H1 (cell line): ENCODE measurements at regions not wholly inside any gene's neighbourhood (a gene's known extent, or its start where the extent isn't known, plus 50 kb on each side); places are given as distances from the start of the nearest gene placed in this dataset.
A peak's percentile ranks its signal among the peaks of the same experiment; 100 is the strongest.

Experiments used
- CTCF ChIA-PET: fragments of 300-600 bp; sonication (Branson Sonifier 250); formaldehyde crosslinking; loops from one replicate; lab custom pipeline; 2021; ENCODE audit not compliant: partially characterized antibody; lab: Charles Lee
- POLR2A ChIA-PET: fragments of 300-600 bp; sonication (Branson Sonifier 250); formaldehyde crosslinking; loops from one replicate; lab custom pipeline; 2021; ENCODE audit warnings: inconsistent platforms; ENCODE audit not compliant: partially characterized antibody; lab: Charles Lee
- DNase-seq, 2 experiments: peaks; one replicate each; pipeline versions ENCODE4 v3.0.0 to v3.0.0-alpha.2; 2010 to 2022; ENCODE audit warnings: low spot score in 2 of 2, low read depth in 1 of 2, mixed read lengths in 1 of 2
- FAIRE-seq: peaks from 2 replicates; lab custom pipeline; 2011; peaks lifted over from hg19 to GRCh38; lab: Jason Lieb, UNC
- H2AFZ ChIP-seq: 2 replicates; pipeline ENCODE4 v1.8.1; 2012; ENCODE audit warnings: low read length, inconsistent platforms
- H2AK5ac ChIP-seq: 2 replicates; pipeline ENCODE4 v1.6.1; 2013; ENCODE audit warnings: low read depth, low read length
- H2BK120ac ChIP-seq: replicated peaks from 2 replicates; pipeline ENCODE3; 2013; ENCODE audit warnings: low read depth, low read length, inconsistent platforms
- H2BK12ac ChIP-seq: 2 replicates; pipeline ENCODE4 v1.6.1; 2013; ENCODE audit warnings: low read depth, low read length
- H2BK15ac ChIP-seq: 2 replicates; pipeline ENCODE4 v1.6.1; 2013; ENCODE audit warnings: low read length
- H2BK20ac ChIP-seq: 2 replicates; pipeline ENCODE4 v1.6.1; 2013; ENCODE audit warnings: low read length
- H2BK5ac ChIP-seq: 2 replicates; pipeline ENCODE4 v1.6.1; 2013; ENCODE audit warnings: low read depth, low read length
- H3K14ac ChIP-seq: 2 replicates; pipeline ENCODE4 v1.6.1; 2013; ENCODE audit warnings: inconsistent platforms; ENCODE audit not compliant: insufficient read length
- H3K18ac ChIP-seq: 2 replicates; pipeline ENCODE4 v1.6.1; 2013; ENCODE audit warnings: low read length; ENCODE audit errors: extremely low read depth
- H3K23ac ChIP-seq: 2 replicates; pipeline ENCODE4 v1.6.1; 2013; ENCODE audit warnings: inconsistent platforms; ENCODE audit not compliant: insufficient read length
- H3K23me2 ChIP-seq: 2 replicates; pipeline ENCODE4 v1.6.1; 2013; ENCODE audit warnings: low read depth, low read length
- H3K27ac ChIP-seq: 2 replicates; pipeline ENCODE4 v1.6.1; 2011; ENCODE audit warnings: low read depth, low read length, inconsistent platforms
- H3K27me3 ChIP-seq, 4 experiments: replicated peaks in 1 of 4; 1 replicate in 1 of 4; 2 replicates in 3 of 4; pipeline versions ENCODE4 v1.6.1 to v1.8.1; 2011 to 2013; ENCODE audit warnings: low read length in 3 of 4, mild to moderate bottlenecking in 3 of 4, inconsistent platforms in 2 of 4, mixed read lengths in 2 of 4, moderate library complexity in 1 of 4; ENCODE audit not compliant: control insufficient read depth in 3 of 4, insufficient read depth in 3 of 4; ENCODE audit errors: extremely low read depth in 1 of 4
- H3K36me3 ChIP-seq, 4 experiments: 2 replicates each; pipeline versions ENCODE4 v1.6.1 to v1.8.1; 2011 to 2013; ENCODE audit warnings: mild to moderate bottlenecking in 4 of 4, low read length in 3 of 4, moderate library complexity in 2 of 4, control low read depth in 1 of 4, inconsistent platforms in 1 of 4; ENCODE audit not compliant: insufficient read depth in 4 of 4, control insufficient read depth in 2 of 4
- H3K4ac ChIP-seq: replicated peaks from 2 replicates; pipeline ENCODE3; 2013; ENCODE audit warnings: low read length, low read depth, mixed read lengths, inconsistent platforms; ENCODE audit not compliant: insufficient read length
- H3K4me1 ChIP-seq, 4 experiments: replicated peaks in 1 of 4; 1 replicate in 1 of 4; 2 replicates in 3 of 4; pipeline versions ENCODE4 v1.6.1 to v1.8.1; 2011 to 2013; ENCODE audit warnings: low read length in 3 of 4, inconsistent platforms in 2 of 4, mixed read lengths in 1 of 4; ENCODE audit not compliant: insufficient read depth in 4 of 4, control insufficient read depth in 3 of 4
- H3K4me2 ChIP-seq, 2 experiments: 2 replicates each; pipeline versions ENCODE4 v1.6.1 to v1.8.1; 2011 to 2013; ENCODE audit warnings: low read depth in 2 of 2, low read length in 2 of 2, control low read depth in 1 of 2, inconsistent platforms in 1 of 2, mild to moderate bottlenecking in 1 of 2; ENCODE audit not compliant: insufficient read depth in 1 of 2
- H3K4me3 ChIP-seq, 4 experiments: fragments of 200-600, 300-600 bp in 1 of 4; sonication (generic), shearing (Covaris generic), sonication (Bioruptor Twin) in 1 of 4; 2 replicates each; pipeline versions ENCODE4 v1.5.1 to v1.8.1; 2011 to 2016; ENCODE audit warnings: low read length in 4 of 4, low read depth in 3 of 4, control low read depth in 2 of 4, inconsistent platforms in 2 of 4, mild to moderate bottlenecking in 2 of 4, mixed read lengths in 1 of 4, moderate library complexity in 1 of 4; ENCODE audit not compliant: insufficient read depth in 2 of 4; ENCODE audit errors: extremely low read depth in 1 of 4
- H3K56ac ChIP-seq: replicated peaks from 2 replicates; pipeline ENCODE3; 2013; ENCODE audit warnings: low read depth, mild to moderate bottlenecking, mixed read lengths, low read length, inconsistent platforms; ENCODE audit not compliant: insufficient read length
- H3K79me1 ChIP-seq: 2 replicates; pipeline ENCODE4 v1.6.1; 2013; ENCODE audit warnings: low read depth, low read length, control low read depth
- H3K79me2 ChIP-seq, 2 experiments: 2 replicates each; pipeline versions ENCODE4 v1.6.1 to v1.8.1; 2012 to 2013; ENCODE audit warnings: low read length in 2 of 2, mild to moderate bottlenecking in 2 of 2, inconsistent platforms in 1 of 2; ENCODE audit not compliant: insufficient read depth in 2 of 2, control insufficient read depth in 1 of 2
- H3K9ac ChIP-seq, 4 experiments: replicated peaks in 1 of 4; 1 replicate in 1 of 4; 2 replicates in 3 of 4; pipeline versions ENCODE4 v1.6.1 to v1.8.1; 2011 to 2013; ENCODE audit warnings: low read depth in 3 of 4, low read length in 3 of 4, control low read depth in 2 of 4, mild to moderate bottlenecking in 2 of 4, moderate library complexity in 2 of 4, inconsistent platforms in 1 of 4; ENCODE audit errors: extremely low read depth in 1 of 4
- H3K9me3 ChIP-seq, 2 experiments: 2 replicates each; pipeline versions ENCODE4 v1.6.1 to v1.8.1; 2012 to 2013; ENCODE audit warnings: mild to moderate bottlenecking in 2 of 2, moderate library complexity in 2 of 2, control low read depth in 1 of 2, inconsistent platforms in 1 of 2, low read depth in 1 of 2, low read length in 1 of 2, mixed read lengths in 1 of 2; ENCODE audit not compliant: insufficient read depth in 2 of 2
- H4K20me1 ChIP-seq, 2 experiments: replicated peaks in 1 of 2; 2 replicates each; pipeline versions ENCODE3 to v1.8.1; 2011 to 2013; ENCODE audit warnings: inconsistent platforms in 2 of 2, low read length in 2 of 2, mild to moderate bottlenecking in 1 of 2; ENCODE audit not compliant: insufficient read depth in 2 of 2, control insufficient read depth in 1 of 2
- H4K5ac ChIP-seq: 2 replicates; pipeline ENCODE4 v1.6.1; 2013; ENCODE audit warnings: low read length, low read depth, mixed read lengths, inconsistent platforms; ENCODE audit not compliant: insufficient read length
- H4K8ac ChIP-seq: 2 replicates; pipeline ENCODE4 v1.8.0; 2013; ENCODE audit warnings: mild to moderate bottlenecking, moderate library complexity, low read length, inconsistent platforms; ENCODE audit not compliant: insufficient read depth; ENCODE audit errors: extremely low read depth
- H4K91ac ChIP-seq: replicated peaks from 2 replicates; pipeline ENCODE3; 2013; ENCODE audit warnings: low read length, mixed read lengths, inconsistent platforms; ENCODE audit not compliant: insufficient read length
- CHD1 ChIP-seq: IDR thresholded peaks from 2 replicates; pipeline ENCODE4 v1.6.1; 2012; ENCODE audit warnings: low read depth, low read length, improper control_type of control experiment
- CHD2 ChIP-seq: IDR thresholded peaks from 2 replicates; pipeline ENCODE4 v1.6.1; 2012; ENCODE audit warnings: low read length, improper control_type of control experiment
- MAFK ChIP-seq: IDR thresholded peaks from 2 replicates; pipeline ENCODE4 v1.6.1; 2012; ENCODE audit warnings: low read depth, mild to moderate bottlenecking, improper control_type of control experiment, low read length
- RFX5 ChIP-seq: IDR thresholded peaks from 2 replicates; pipeline ENCODE4 v1.6.1; 2011; ENCODE audit warnings: low read depth, low read length, improper control_type of control experiment, borderline replicate concordance
- SIN3A ChIP-seq, 2 experiments: IDR thresholded peaks in 1 of 2; conservative IDR thresholded peaks in 1 of 2; 2 replicates each; pipeline ENCODE4 v1.6.1; 2011 to 2012; ENCODE audit warnings: low read length in 2 of 2, improper control_type of control experiment in 1 of 2, low read depth in 1 of 2, mild to moderate bottlenecking in 1 of 2
- SP1 ChIP-seq: IDR thresholded peaks from 2 replicates; pipeline ENCODE4 v1.6.1; 2011; ENCODE audit warnings: low read depth, low read length
- ZNF274 ChIP-seq: IDR thresholded peaks from 2 replicates; pipeline ENCODE4 v1.7.0; 2012; ENCODE audit warnings: low read length, borderline replicate concordance; ENCODE audit errors: extremely low read depth
- WGBS, 2 experiments: shearing (Covaris generic) in 1 of 2; methylation state at CpG; one replicate each; pipeline versions ENCODE4 v1.1.6 to v1.1.7; 2013 to 2015; ENCODE audit warnings: low lambda C conversion rate in 2 of 2, mixed read lengths in 2 of 2, inconsistent platforms in 1 of 2, low coverage in 1 of 2, missing lambda C conversion rate in 1 of 2; ENCODE audit not compliant: insufficient replicate concordance in 2 of 2, insufficient coverage in 1 of 2, insufficient read length in 1 of 2; ENCODE audit errors: extremely low coverage in 1 of 2, missing lambda C conversion rate in 1 of 2; 5-methylcytosine and 5-hydroxymethylcytosine counted together

DNA sequence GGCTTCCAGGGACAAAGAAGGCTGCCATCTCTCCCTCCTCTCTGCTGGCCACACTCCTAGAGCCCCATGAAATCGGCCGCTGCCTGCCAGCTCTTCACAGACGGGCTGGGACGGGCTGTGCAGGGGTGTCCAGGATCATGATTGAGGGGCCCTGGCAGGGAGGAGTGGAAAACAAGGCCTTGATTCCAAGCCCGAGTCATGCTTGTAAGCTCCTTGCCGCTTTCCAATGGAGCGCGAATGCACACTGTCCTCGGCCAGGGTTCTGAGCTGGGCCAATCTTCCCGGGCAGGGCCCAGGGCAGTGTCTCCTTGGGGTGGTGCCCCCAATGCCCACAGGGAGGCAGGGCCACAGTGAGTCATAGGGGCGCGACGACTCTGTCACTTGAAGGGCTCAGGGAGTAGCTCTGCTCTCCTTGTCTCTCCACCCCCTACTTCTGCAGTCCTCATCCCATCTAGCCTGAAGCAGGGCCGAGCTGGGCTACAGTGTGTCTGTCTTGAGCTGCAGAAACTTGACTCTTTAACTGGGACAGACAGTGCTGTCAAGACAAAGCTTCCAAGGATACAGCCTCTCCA is 186.2 kb upstream of the SVIL start:
- no peak overlapping the region for H4K5ac ChIP-seq
- H4K20me1 ChIP-seq: no peaks in the 10 kb centered on the region
- no peak overlapping the region for H3K4me2 ChIP-seq
- H3K56ac ChIP-seq: no peak overlapping the region
- CTCF ChIA-PET: interaction anchor here (1.5 kb wide), 1 partner anchor 10 kb away, joined by 5 read pairs; no protein-coding TSS in a partner anchor
- H2BK5ac ChIP-seq: no peak overlapping the region
- H2AFZ ChIP-seq: no peak overlapping the region
- H2BK120ac ChIP-seq: no peak overlapping the region
- no peak overlapping the region for H3K27ac ChIP-seq
- no peak overlapping the region for H3K23ac ChIP-seq
- no peak overlapping the region for H2AK5ac ChIP-seq
- H3K4me3 ChIP-seq: no peak overlapping the region
- H3K9me3 ChIP-seq: no peaks in the 10 kb centered on the region
- H3K27me3 ChIP-seq: no peaks in the 10 kb centered on the region
- H2BK15ac ChIP-seq: no peak overlapping the region
- no peaks in the 10 kb centered on the region for H3K79me1 ChIP-seq
- no peak overlapping the region for H3K18ac ChIP-seq
- DNase-seq (no peak), FAIRE-seq (no peak)
- WGBS, 2 experiments: 94% methylated on average over 12 of the region's 14 CpGs; no CpG with 5 or more reads in 1 of the 2 experiments
- no peak overlapping the region for H3K14ac ChIP-seq
- H3K23me2 ChIP-seq: no peaks in the 10 kb centered on the region; the same call in 1 of the 2 replicates
- no peaks in the 10 kb centered on the region for H3K36me3 ChIP-seq
- H2BK12ac ChIP-seq: no peak overlapping the region
- no peak overlapping the region for H3K4ac ChIP-seq
- TF ChIP-seq MAFK (no peak), CHD1 (no peak), CHD2 (no peak), ZNF274 (no peak), SP1 (no peak), SIN3A (conservative IDR thresholded peaks at IDR 0.05 in 1 of 2, IDR thresholded peaks at IDR 0.05 in 1 of 2; ENCODE audit: low read depth in 1 of 2, low read length in 2 of 2) (no peak), RFX5 (no peak)
- no peaks in the 10 kb centered on the region for H3K4me1 ChIP-seq
- POLR2A ChIA-PET: no interaction called here
- peak overlapping the region; percentile 23 for H4K8ac ChIP-seq
- H2BK20ac ChIP-seq: no peak overlapping the region
- H3K79me2 ChIP-seq: no peaks in the 10 kb centered on the region
- no peak overlapping the region for H3K9ac ChIP-seq
- no peak overlapping the region for H4K91ac ChIP-seq
